ENCODE measurements at regions not wholly inside any gene's neighbourhood (a gene's known extent, or its start where the extent isn't known, plus 50 kb on each side); places are given as distances from the start of the nearest gene placed in this dataset.

- TF ChIP-seq YY1 (IDR thresholded peaks at IDR 0.05; ENCODE audit: low read depth) (no peak), MAX (IDR thresholded peaks at IDR 0.05) (no peak), REST (IDR thresholded peaks at IDR 0.05; ENCODE audit: low read depth) (no peak), EP300 (IDR thresholded peaks at IDR 0.05; ENCODE audit: borderline replicate concordance) (no peak), TAF1 (IDR thresholded peaks at IDR 0.05; ENCODE audit: low read depth) (no peak), RAD21 (IDR thresholded peaks at IDR 0.05; ENCODE audit: low read depth) (peak; percentile 68), CEBPB (IDR thresholded peaks at IDR 0.05) (no peak), CREB1 (IDR thresholded peaks at IDR 0.05; ENCODE audit: low read depth) (no peak), NFIC (IDR thresholded peaks at IDR 0.05) (0 out of 2 replicates have a peak, but pooled peaks have one; percentile 18), TCF12 (IDR thresholded peaks at IDR 0.05; ENCODE audit: low read depth) (no peak), TEAD4 (IDR thresholded peaks at IDR 0.05) (no peak), ZBTB7A (IDR thresholded peaks at IDR 0.05; ENCODE audit: low read depth) (no peak), FOXM1 (IDR thresholded peaks at IDR 0.05; ENCODE audit: borderline replicate concordance, low read depth) (no peak)
Observed at GRCh38 chr11:29343465-29344333, 673.1 kb downstream of the KCNA4 start.

Measured in Ishikawa (cell line).